ENCODE measurements at regions not wholly inside any gene's neighbourhood (a gene's known extent, or its start where the extent isn't known, plus 50 kb on each side); places are given as distances from the start of the nearest gene placed in this dataset.
A peak's percentile ranks its signal among the peaks of the same experiment; 100 is the strongest.

DNA sequence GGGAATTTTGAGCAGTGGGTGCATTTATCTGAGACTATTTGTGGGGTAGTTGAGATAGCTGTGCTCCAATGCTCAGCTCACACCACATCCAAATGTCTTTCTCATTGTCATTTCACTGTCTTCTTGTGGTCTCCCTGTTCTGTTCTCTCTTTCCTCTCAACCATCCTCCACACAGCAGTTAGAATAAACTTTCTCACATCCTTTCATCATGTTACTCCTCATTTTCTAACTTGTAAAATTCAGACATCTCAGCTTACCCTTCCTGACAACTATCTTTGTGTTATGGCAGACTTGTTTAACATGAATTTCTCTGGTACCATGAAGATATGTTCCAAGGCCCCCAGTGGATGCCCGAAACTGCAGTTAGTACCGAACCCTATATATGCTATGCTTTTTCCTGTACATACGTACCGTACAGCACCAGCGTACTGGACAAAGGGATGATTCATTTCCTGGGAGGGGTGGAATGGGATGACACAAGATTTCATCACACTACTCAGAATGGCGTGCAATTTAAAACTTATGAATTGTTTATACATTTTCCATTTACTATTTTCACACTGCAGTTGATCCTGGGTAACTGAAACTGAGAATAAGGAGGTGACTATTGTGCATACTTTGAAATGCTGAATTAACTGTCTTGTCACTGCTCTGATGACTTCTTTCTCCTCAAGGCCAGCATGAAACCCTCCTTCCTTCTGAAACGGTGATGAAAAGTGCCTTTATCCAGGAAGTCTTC is 177.1 kb upstream of the SLC38A2 start (continued):
- TF ChIP-seq RCOR1 (IDR thresholded peaks at IDR 0.05; ENCODE audit: insufficient replicate concordance, low read length) (no peak), NFE2L2 (IDR thresholded peaks at IDR 0.05; ENCODE audit: low read depth, low read length) (peak; percentile 12; the same call in 1 of the 2 replicates), FOS (IDR thresholded peaks at IDR 0.05; ENCODE audit: low read depth, low read length) (peak; percentile 88)

- Histone ChIP-seq H3K14ac (replicated peaks; ENCODE audit: low read depth, low read length) (peak overlapping the region; percentile 72), H2AFZ (replicated peaks; ENCODE audit: low read length, poor library complexity) (no peak overlapping the region), H2BK15ac (ENCODE audit: low read depth, low read length) (peak overlapping the region; percentile 89), H3K9ac (ENCODE audit: low read depth, low read length) (peak overlapping the region; percentile 42; the same call in 1 of the 2 replicates), H3K79me1 (ENCODE audit: low read depth in 1 of 2, low read length in 2 of 2) (peaks cover 6 to 39% of the 10 kb centered on the region in 2 experiments; a peak in 3 of 4 replicates), H3K4me2 (ENCODE audit: low read depth, low read length) (peak overlapping the region; percentile 48; the same call in 1 of the 2 replicates), H4K8ac (ENCODE audit: low read depth in 2 of 2, low read length in 2 of 2) (peak overlapping the region; percentile 74 to 95), H3K56ac (ENCODE audit: extremely low read depth, insufficient read depth, low read length) (peak overlapping the region; percentile 30), H3K27me3 (ENCODE audit: control insufficient read depth, insufficient read depth, low read length) (no peaks in the 10 kb centered on the region), H3K4ac (ENCODE audit: low read depth, low read length) (peak overlapping the region; percentile 96), H2BK5ac (ENCODE audit: low read depth, low read length, poor library complexity, severe bottlenecking) (peak overlapping the region; percentile 99), H3K23ac (ENCODE audit: low read depth, low read length) (peak overlapping the region; percentile 20), H4K20me1 (ENCODE audit: insufficient read depth, low read length) (no peaks in the 10 kb centered on the region), H3K9me1 (ENCODE audit: insufficient read depth, low read length) (peaks cover 8% of the 10 kb centered on the region), H3K9me3 (ENCODE audit: control insufficient read depth, insufficient read depth, low read length) (no peaks in the 10 kb centered on the region), H4K5ac (ENCODE audit: low read depth, low read length) (peak overlapping the region; percentile 66), H2AK5ac (ENCODE audit: low read depth, low read length) (peak overlapping the region; percentile 92), H3K4me3 (ENCODE audit: insufficient read depth, low read depth, low read length) (no peak overlapping the region), H4K91ac (ENCODE audit: insufficient read depth, low read depth, low read length) (peak overlapping the region; percentile 95), H3K18ac (ENCODE audit: low read depth, low read length) (peak overlapping the region; percentile 99), H3K27ac (ENCODE audit: insufficient read depth, low read length) (peak overlapping the region; percentile 82), H2AK9ac (replicated peaks; ENCODE audit: low read depth, low read length, poor library complexity) (no peak overlapping the region), H3K4me1 (ENCODE audit: control insufficient read depth, insufficient read depth, low read length) (peaks cover 22% of the 10 kb centered on the region), H3K36me3 (ENCODE audit: control insufficient read depth, insufficient read depth, low read length) (no peaks in the 10 kb centered on the region), H2BK120ac (ENCODE audit: low read depth, low read length) (peak overlapping the region; percentile 96), H2BK20ac (ENCODE audit: low read depth, low read length) (peak overlapping the region; percentile 85)
- ATAC-seq (ENCODE audit: low read depth) (no peak; the same call in 1 of the 2 replicates), DNase-seq (peak; percentile 54)
- TF ChIP-seq CEBPB (IDR thresholded peaks at IDR 0.05; ENCODE audit: low read depth, low read length), result no peak
- no peak for TF ChIP-seq BHLHE40 (IDR thresholded peaks at IDR 0.05; ENCODE audit: low read depth, low read length)
- dilution Hi-C loops (cut with HindIII; ENCODE audit: low sequenced_read_pairs, unreplicated experiment), result no loop called here
- POLR2A ChIA-PET (ENCODE audit: unreplicated experiment), result no interaction called here
- in situ Hi-C loops (cut with MboI; ENCODE audit: low sequenced_read_pairs), result no loop called here
- intact Hi-C loops (cut with micrococcal nuclease), result loop anchor here (1.0 to 2.0 kb wide), 2 partner anchors 24 to 176 kb away; partner anchors contain the start of gene SLC38A2
- no CpG with 5 or more reads among the region's 2 CpGs for WGBS, 2 experiments (ENCODE audit: extremely low coverage in 2 of 2, insufficient read length in 1 of 2)
- BruUV-seq (replicated peaks), result no TSS peak
- CTCF ChIA-PET, result interaction anchor here (1.5 kb wide), 1 partner anchor 14 kb away, joined by 4 read pairs; no protein-coding TSS in a partner anchor
Observed at GRCh38 chr12:46548605-46549071, 176.1 kb upstream of the SLC38A2 start.

Measured in IMR-90 (cell line).